HepG2 (cell line): ENCODE measurements at regions not wholly inside any gene's neighbourhood (a gene's known extent, or its start where the extent isn't known, plus 50 kb on each side); places are given as distances from the start of the nearest gene placed in this dataset.
A peak's percentile ranks its signal among the peaks of the same experiment; 100 is the strongest.

Experiments
- ATF5 ChIP-seq: sonication (generic); formaldehyde crosslinking; IDR thresholded peaks from 2 replicates; pipeline ENCODE4 v1.4.0; 2020; ENCODE audit warnings: mild to moderate bottlenecking, low read depth, missing genetic modification reagents
- CREM ChIP-seq, 2 experiments: sonication (generic) in 1 of 2; formaldehyde crosslinking in 1 of 2; IDR thresholded peaks; 2 replicates each; pipeline versions ENCODE4 v1.4.0 to v1.6.1; 2016 to 2020; ENCODE audit warnings: antibody characterized with exemption in 1 of 2, mild to moderate bottlenecking in 1 of 2, missing genetic modification reagents in 1 of 2
- DMTF1 ChIP-seq: sonication (generic); formaldehyde crosslinking; IDR thresholded peaks from 2 replicates; pipeline ENCODE4 v1.4.0; 2020; ENCODE audit warnings: mild to moderate bottlenecking, missing genetic modification reagents
- E2F2 ChIP-seq: sonication (generic); formaldehyde crosslinking; IDR thresholded peaks from 2 replicates; pipeline ENCODE4 v1.4.0; 2020; ENCODE audit warnings: missing genetic modification reagents, borderline replicate concordance
- IKZF4 ChIP-seq: sonication (generic); formaldehyde crosslinking; IDR thresholded peaks from 2 replicates; pipeline ENCODE4 v1.5.1; 2020; ENCODE audit warnings: borderline replicate concordance, mild to moderate bottlenecking, low read depth, missing genetic modification reagents; ENCODE audit errors: not compliant biosample characterization
- POLR2A ChIP-seq, 2 experiments: IDR thresholded peaks; 2 replicates each; pipeline ENCODE4 v1.6.1; 2011; ENCODE audit warnings: low read depth in 2 of 2, low read length in 2 of 2, mild to moderate bottlenecking in 1 of 2, moderate library complexity in 1 of 2; ENCODE audit not compliant: insufficient read depth in 1 of 2
- REST ChIP-seq, 2 experiments: IDR thresholded peaks; 2 replicates each; pipeline ENCODE4 v1.6.1; 2011 to 2012; ENCODE audit warnings: low read length in 2 of 2, borderline replicate concordance in 1 of 2, low read depth in 1 of 2, mild to moderate bottlenecking in 1 of 2, moderate library complexity in 1 of 2
- RFX1 ChIP-seq: fragments of 450-650 bp; IDR thresholded peaks from 2 replicates; pipeline ENCODE4 v1.6.1; 2017
- RXRB ChIP-seq: IDR thresholded peaks from 2 replicates; pipeline ENCODE4 v1.6.1; 2016; ENCODE audit warnings: borderline replicate concordance, missing genetic modification reagents, missing compliant biosample characterization
- SALL2 ChIP-seq: sonication (generic); formaldehyde crosslinking; IDR thresholded peaks from 2 replicates; pipeline ENCODE4 v1.8.1; 2023; ENCODE audit warnings: mild to moderate bottlenecking, missing genetic modification reagents, inconsistent platforms
- SATB2 ChIP-seq: sonication (generic); formaldehyde crosslinking; IDR thresholded peaks from 2 replicates; pipeline ENCODE4 v1.5.0; 2020; ENCODE audit warnings: missing genetic modification reagents
- SP1 ChIP-seq, 2 experiments: fragments of 450-650 bp in 1 of 2; sonication (generic) in 1 of 2; formaldehyde crosslinking in 1 of 2; IDR thresholded peaks; 2 replicates each; pipeline versions ENCODE4 v1.4.0 to v1.6.1; 2016 to 2020; ENCODE audit warnings: missing genetic modification reagents in 1 of 2
- THRA ChIP-seq: sonication (generic); formaldehyde crosslinking; IDR thresholded peaks from 2 replicates; pipeline ENCODE4 v1.4.0; 2020; ENCODE audit warnings: missing genetic modification reagents, borderline replicate concordance
- YEATS4 ChIP-seq: sonication (generic); formaldehyde crosslinking; IDR thresholded peaks from 2 replicates; pipeline ENCODE4 v1.4.0; 2020; ENCODE audit warnings: missing genetic modification reagents, borderline replicate concordance
- ZNF160 ChIP-seq: sonication (generic); formaldehyde crosslinking; IDR thresholded peaks from 2 replicates; pipeline ENCODE4 v1.8.0; 2022; ENCODE audit warnings: mild to moderate bottlenecking, inconsistent platforms, missing genetic modification reagents
- ZNF326 ChIP-seq: sonication (generic); formaldehyde crosslinking; IDR thresholded peaks from 2 replicates; pipeline ENCODE4 v1.4.0; 2020; ENCODE audit warnings: missing genetic modification reagents, borderline replicate concordance
- ZNF574 ChIP-seq: sonication (generic); formaldehyde crosslinking; IDR thresholded peaks from 2 replicates; pipeline ENCODE4 v1.4.0; 2020; ENCODE audit warnings: missing genetic modification reagents
- ZNF816 ChIP-seq: sonication (generic); formaldehyde crosslinking; IDR thresholded peaks from 2 replicates; pipeline ENCODE4 v1.8.0; 2022; ENCODE audit warnings: missing genetic modification reagents, mild to moderate bottlenecking, borderline replicate concordance

- no peak for TF ChIP-seq ZNF574 (CRISPR knock-in tag)
- TF ChIP-seq SALL2 = no peak
- no peak for TF ChIP-seq REST (IDR thresholded peaks at IDR 0.05; ENCODE audit: borderline replicate concordance in 1 of 2, low read depth in 1 of 2, low read length in 2 of 2)
- TF ChIP-seq SATB2 (CRISPR knock-in tag) = no peak
- TF ChIP-seq SP1 (IDR thresholded peaks at IDR 0.05) = no peak
- TF ChIP-seq SP1 (CRISPR knock-in tag; IDR thresholded peaks at IDR 0.05) = no peak
- no peak for TF ChIP-seq ZNF160 (CRISPR knock-in tag)
- TF ChIP-seq RFX1 = no peak
- TF ChIP-seq ZNF816 (CRISPR knock-in tag) = no peak
- no peak for TF ChIP-seq ATF5
- no peak for TF ChIP-seq YEATS4 (CRISPR knock-in tag)
- TF ChIP-seq THRA (CRISPR knock-in tag) = peak; percentile 53; the same call in 1 of the 2 replicates
- TF ChIP-seq RXRB (CRISPR knock-in tag) = peak; percentile 84
- TF ChIP-seq ZNF326 (CRISPR knock-in tag) = no peak
- TF ChIP-seq DMTF1 (CRISPR knock-in tag) = no peak
- TF ChIP-seq POLR2A (IDR thresholded peaks at IDR 0.05; ENCODE audit: insufficient read depth in 1 of 2, low read depth in 2 of 2, low read length in 2 of 2) = no peak
- no peak for TF ChIP-seq E2F2
- TF ChIP-seq IKZF4 (CRISPR knock-in tag) = no peak
- peak; percentile 32; the same call in 1 of the 2 replicates for TF ChIP-seq CREM (IDR thresholded peaks at IDR 0.05)
- no peak for TF ChIP-seq CREM (CRISPR knock-in tag; IDR thresholded peaks at IDR 0.05)
Observed at GRCh38 chr3:193777524-193777923, 184.5 kb downstream of the OPA1 start (continued).
